ENCODE measurements at regions not wholly inside any gene's neighbourhood (a gene's known extent, or its start where the extent isn't known, plus 50 kb on each side); places are given as distances from the start of the nearest gene placed in this dataset.

GRCh38 chr3:23105048-23105447 lies 98.1 kb upstream of the UBE2E2 start:
- TF ChIP-seq CTCF (IDR thresholded peaks at IDR 0.05; ENCODE audit: low read depth, low read length), result no peak
- in situ Hi-C loops (cut with HindIII; ENCODE audit: low sequenced_read_pairs), result no loop called here
- no peak for DNase-seq (ENCODE audit: low read depth, low spot score)
- no peak overlapping the region for H3K4me3 ChIP-seq (ENCODE audit: low read depth, low read length)

GRCh38 chr3:23106666-23107065 lies 96.5 kb upstream of the UBE2E2 start:
- no peak for TF ChIP-seq CTCF (IDR thresholded peaks at IDR 0.05; ENCODE audit: low read depth, low read length)
- in situ Hi-C loops (cut with HindIII; ENCODE audit: low sequenced_read_pairs), result no loop called here
- H3K4me3 ChIP-seq (ENCODE audit: low read depth, low read length), result no peak overlapping the region
- no peak for DNase-seq (ENCODE audit: low read depth, low spot score)

GRCh38 chr3:23107221-23107620 lies 95.9 kb upstream of the UBE2E2 start:
- no peak for TF ChIP-seq CTCF (IDR thresholded peaks at IDR 0.05; ENCODE audit: low read depth, low read length)
- H3K4me3 ChIP-seq (ENCODE audit: low read depth, low read length), result no peak overlapping the region
- in situ Hi-C loops (cut with HindIII; ENCODE audit: low sequenced_read_pairs), result no loop called here
- DNase-seq (ENCODE audit: low read depth, low spot score), result no peak

GRCh38 chr3:23108451-23109057 lies 94.6 kb upstream of the UBE2E2 start:
- TF ChIP-seq CTCF (IDR thresholded peaks at IDR 0.05; ENCODE audit: low read depth, low read length), result no peak
- DNase-seq (ENCODE audit: low read depth, low spot score), result no peak
- no peak overlapping the region for H3K4me3 ChIP-seq (ENCODE audit: low read depth, low read length)
- in situ Hi-C loops (cut with HindIII; ENCODE audit: low sequenced_read_pairs), result no loop called here

- no peak for DNase-seq (ENCODE audit: low read depth, low spot score)
- H3K4me3 ChIP-seq (ENCODE audit: low read depth, low read length), result no peak overlapping the region
- in situ Hi-C loops (cut with HindIII; ENCODE audit: low sequenced_read_pairs), result no loop called here
- TF ChIP-seq CTCF (IDR thresholded peaks at IDR 0.05; ENCODE audit: low read depth, low read length), result no peak
Measured at GRCh38 chr3:23111286-23111685, 91.8 kb upstream of the UBE2E2 start.

- no peak overlapping the region for H3K4me3 ChIP-seq (ENCODE audit: low read depth, low read length)
- TF ChIP-seq CTCF (IDR thresholded peaks at IDR 0.05; ENCODE audit: low read depth, low read length), result no peak
- in situ Hi-C loops (cut with HindIII; ENCODE audit: low sequenced_read_pairs), result no loop called here
- no peak for DNase-seq (ENCODE audit: low read depth, low spot score)
Measured at GRCh38 chr3:23111797-23112196, 91.3 kb upstream of the UBE2E2 start.

- TF ChIP-seq CTCF (IDR thresholded peaks at IDR 0.05; ENCODE audit: low read depth, low read length), result no peak
- DNase-seq (ENCODE audit: low read depth, low spot score), result no peak
- no peak overlapping the region for H3K4me3 ChIP-seq (ENCODE audit: low read depth, low read length)
- in situ Hi-C loops (cut with HindIII; ENCODE audit: low sequenced_read_pairs), result no loop called here
Measured at GRCh38 chr3:23112491-23112890, 90.6 kb upstream of the UBE2E2 start.

Data from astrocyte of the spinal cord (primary cell).